ENCODE measurements at regions not wholly inside any gene's neighbourhood (a gene's known extent, or its start where the extent isn't known, plus 50 kb on each side); places are given as distances from the start of the nearest gene placed in this dataset.

DNA sequence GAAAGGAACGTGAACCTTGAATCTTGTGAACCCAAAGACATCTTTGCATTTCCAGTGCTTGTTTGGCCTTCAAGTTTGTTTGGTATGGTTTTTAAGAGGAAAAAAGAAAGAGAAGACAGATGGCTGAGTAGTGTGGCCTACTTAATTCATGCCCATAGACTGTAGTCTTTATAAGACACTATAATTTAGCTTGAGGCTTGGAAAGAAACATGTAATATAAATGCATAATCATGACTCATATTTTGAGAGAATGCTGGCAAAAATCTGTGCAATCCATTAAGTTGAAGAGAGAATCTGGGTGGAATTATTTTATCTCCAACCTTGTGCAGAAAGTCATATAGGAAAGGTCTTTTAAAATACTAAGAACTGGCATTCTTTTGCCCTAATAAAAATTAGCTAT is 179.3 kb downstream of the SIPA1L2 start (continued):
- TF ChIP-seq, protein P1, sequence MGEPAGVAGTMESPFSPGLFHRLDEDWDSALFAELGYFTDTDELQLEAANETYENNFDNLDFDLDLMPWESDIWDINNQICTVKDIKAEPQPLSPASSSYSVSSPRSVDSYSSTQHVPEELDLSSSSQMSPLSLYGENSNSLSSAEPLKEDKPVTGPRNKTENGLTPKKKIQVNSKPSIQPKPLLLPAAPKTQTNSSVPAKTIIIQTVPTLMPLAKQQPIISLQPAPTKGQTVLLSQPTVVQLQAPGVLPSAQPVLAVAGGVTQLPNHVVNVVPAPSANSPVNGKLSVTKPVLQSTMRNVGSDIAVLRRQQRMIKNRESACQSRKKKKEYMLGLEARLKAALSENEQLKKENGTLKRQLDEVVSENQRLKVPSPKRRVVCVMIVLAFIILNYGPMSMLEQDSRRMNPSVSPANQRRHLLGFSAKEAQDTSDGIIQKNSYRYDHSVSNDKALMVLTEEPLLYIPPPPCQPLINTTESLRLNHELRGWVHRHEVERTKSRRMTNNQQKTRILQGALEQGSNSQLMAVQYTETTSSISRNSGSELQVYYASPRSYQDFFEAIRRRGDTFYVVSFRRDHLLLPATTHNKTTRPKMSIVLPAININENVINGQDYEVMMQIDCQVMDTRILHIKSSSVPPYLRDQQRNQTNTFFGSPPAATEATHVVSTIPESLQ (CRISPR knock-in tag; IDR thresholded peaks at IDR 0.05): no peak
- no peak for TF ChIP-seq NFATC4 (CRISPR knock-in tag; IDR thresholded peaks at IDR 0.05)

DNA sequence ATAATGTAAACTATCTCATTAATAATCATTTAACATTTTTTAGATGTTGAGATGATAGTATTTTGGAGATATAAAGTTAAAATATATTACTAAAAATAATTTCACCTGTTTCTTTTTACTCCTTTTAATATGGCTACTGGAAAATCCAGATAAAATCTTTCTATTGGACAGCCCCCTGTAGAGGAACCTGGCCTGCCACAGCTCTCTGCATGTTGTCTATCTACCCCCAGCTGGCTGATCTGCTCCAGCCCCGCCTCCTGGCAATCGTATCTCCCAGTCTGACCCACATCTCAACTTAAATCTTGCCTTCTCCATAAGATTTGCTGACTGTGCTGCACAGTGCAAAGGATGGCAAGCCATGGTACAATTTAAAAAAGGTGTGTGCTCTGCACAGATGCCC is 182.8 kb downstream of the SIPA1L2 start:
- ChIA-PET POLR2A (no interaction called here), CTCF (no interaction called here)
- Mint-ChIP-seq H3K9me3 (no peaks in the 10 kb centered on the region), H3K27me3 (ENCODE audit: low read depth) (no peaks in the 10 kb centered on the region), H3K4me3 (no peak overlapping the region), H3K4me1 (peaks cover 1% of the 10 kb centered on the region; the same call in 1 of the 2 replicates), H3K27ac (no peak overlapping the region), H3K36me3 (no peaks in the 10 kb centered on the region)
- no peak for DNase-seq (ENCODE audit: low spot score)
- TF ChIP-seq NFYB (CRISPR knock-in tag; conservative IDR thresholded peaks at IDR 0.05; ENCODE audit: low read depth) (no peak), OVOL2 (CRISPR knock-in tag; IDR thresholded peaks at IDR 0.05; ENCODE audit: borderline replicate concordance) (no peak), ESRRA (CRISPR knock-in tag; IDR thresholded peaks at IDR 0.05; ENCODE audit: borderline replicate concordance) (no peak), SP1 (CRISPR knock-in tag; conservative IDR thresholded peaks at IDR 0.05) (no peak), CREB1 (CRISPR knock-in tag; IDR thresholded peaks at IDR 0.05) (no peak), ZNF121 (CRISPR knock-in tag; IDR thresholded peaks at IDR 0.05) (no peak), FOXK1 (CRISPR knock-in tag; IDR thresholded peaks at IDR 0.05) (no peak), ATF1 (CRISPR knock-in tag; IDR thresholded peaks at IDR 0.05) (no peak), FOXJ3 (CRISPR knock-in tag; IDR thresholded peaks at IDR 0.05; ENCODE audit: borderline replicate concordance) (no peak), ZNF219 (CRISPR knock-in tag; IDR thresholded peaks at IDR 0.05; ENCODE audit: borderline replicate concordance) (no peak), FOXP1 (CRISPR knock-in tag; IDR thresholded peaks at IDR 0.05; ENCODE audit: borderline replicate concordance) (no peak), JAZF1 (CRISPR knock-in tag; IDR thresholded peaks at IDR 0.05) (no peak), TEAD1 (CRISPR knock-in tag; IDR thresholded peaks at IDR 0.05) (no peak), CREM (CRISPR knock-in tag; IDR thresholded peaks at IDR 0.05) (no peak)
- TF ChIP-seq, protein P2, sequence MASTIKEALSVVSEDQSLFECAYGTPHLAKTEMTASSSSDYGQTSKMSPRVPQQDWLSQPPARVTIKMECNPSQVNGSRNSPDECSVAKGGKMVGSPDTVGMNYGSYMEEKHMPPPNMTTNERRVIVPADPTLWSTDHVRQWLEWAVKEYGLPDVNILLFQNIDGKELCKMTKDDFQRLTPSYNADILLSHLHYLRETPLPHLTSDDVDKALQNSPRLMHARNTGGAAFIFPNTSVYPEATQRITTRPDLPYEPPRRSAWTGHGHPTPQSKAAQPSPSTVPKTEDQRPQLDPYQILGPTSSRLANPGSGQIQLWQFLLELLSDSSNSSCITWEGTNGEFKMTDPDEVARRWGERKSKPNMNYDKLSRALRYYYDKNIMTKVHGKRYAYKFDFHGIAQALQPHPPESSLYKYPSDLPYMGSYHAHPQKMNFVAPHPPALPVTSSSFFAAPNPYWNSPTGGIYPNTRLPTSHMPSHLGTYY (CRISPR knock-in tag; IDR thresholded peaks at IDR 0.05): no peak
- TF ChIP-seq, protein P3, sequence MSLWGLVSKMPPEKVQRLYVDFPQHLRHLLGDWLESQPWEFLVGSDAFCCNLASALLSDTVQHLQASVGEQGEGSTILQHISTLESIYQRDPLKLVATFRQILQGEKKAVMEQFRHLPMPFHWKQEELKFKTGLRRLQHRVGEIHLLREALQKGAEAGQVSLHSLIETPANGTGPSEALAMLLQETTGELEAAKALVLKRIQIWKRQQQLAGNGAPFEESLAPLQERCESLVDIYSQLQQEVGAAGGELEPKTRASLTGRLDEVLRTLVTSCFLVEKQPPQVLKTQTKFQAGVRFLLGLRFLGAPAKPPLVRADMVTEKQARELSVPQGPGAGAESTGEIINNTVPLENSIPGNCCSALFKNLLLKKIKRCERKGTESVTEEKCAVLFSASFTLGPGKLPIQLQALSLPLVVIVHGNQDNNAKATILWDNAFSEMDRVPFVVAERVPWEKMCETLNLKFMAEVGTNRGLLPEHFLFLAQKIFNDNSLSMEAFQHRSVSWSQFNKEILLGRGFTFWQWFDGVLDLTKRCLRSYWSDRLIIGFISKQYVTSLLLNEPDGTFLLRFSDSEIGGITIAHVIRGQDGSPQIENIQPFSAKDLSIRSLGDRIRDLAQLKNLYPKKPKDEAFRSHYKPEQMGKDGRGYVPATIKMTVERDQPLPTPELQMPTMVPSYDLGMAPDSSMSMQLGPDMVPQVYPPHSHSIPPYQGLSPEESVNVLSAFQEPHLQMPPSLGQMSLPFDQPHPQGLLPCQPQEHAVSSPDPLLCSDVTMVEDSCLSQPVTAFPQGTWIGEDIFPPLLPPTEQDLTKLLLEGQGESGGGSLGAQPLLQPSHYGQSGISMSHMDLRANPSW (CRISPR knock-in tag; conservative IDR thresholded peaks at IDR 0.05; ENCODE audit: low read depth): no peak
- TF ChIP-seq, protein P4, sequence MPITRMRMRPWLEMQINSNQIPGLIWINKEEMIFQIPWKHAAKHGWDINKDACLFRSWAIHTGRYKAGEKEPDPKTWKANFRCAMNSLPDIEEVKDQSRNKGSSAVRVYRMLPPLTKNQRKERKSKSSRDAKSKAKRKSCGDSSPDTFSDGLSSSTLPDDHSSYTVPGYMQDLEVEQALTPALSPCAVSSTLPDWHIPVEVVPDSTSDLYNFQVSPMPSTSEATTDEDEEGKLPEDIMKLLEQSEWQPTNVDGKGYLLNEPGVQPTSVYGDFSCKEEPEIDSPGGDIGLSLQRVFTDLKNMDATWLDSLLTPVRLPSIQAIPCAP (CRISPR knock-in tag; IDR thresholded peaks at IDR 0.05): no peak
- TF ChIP-seq, protein P5, sequence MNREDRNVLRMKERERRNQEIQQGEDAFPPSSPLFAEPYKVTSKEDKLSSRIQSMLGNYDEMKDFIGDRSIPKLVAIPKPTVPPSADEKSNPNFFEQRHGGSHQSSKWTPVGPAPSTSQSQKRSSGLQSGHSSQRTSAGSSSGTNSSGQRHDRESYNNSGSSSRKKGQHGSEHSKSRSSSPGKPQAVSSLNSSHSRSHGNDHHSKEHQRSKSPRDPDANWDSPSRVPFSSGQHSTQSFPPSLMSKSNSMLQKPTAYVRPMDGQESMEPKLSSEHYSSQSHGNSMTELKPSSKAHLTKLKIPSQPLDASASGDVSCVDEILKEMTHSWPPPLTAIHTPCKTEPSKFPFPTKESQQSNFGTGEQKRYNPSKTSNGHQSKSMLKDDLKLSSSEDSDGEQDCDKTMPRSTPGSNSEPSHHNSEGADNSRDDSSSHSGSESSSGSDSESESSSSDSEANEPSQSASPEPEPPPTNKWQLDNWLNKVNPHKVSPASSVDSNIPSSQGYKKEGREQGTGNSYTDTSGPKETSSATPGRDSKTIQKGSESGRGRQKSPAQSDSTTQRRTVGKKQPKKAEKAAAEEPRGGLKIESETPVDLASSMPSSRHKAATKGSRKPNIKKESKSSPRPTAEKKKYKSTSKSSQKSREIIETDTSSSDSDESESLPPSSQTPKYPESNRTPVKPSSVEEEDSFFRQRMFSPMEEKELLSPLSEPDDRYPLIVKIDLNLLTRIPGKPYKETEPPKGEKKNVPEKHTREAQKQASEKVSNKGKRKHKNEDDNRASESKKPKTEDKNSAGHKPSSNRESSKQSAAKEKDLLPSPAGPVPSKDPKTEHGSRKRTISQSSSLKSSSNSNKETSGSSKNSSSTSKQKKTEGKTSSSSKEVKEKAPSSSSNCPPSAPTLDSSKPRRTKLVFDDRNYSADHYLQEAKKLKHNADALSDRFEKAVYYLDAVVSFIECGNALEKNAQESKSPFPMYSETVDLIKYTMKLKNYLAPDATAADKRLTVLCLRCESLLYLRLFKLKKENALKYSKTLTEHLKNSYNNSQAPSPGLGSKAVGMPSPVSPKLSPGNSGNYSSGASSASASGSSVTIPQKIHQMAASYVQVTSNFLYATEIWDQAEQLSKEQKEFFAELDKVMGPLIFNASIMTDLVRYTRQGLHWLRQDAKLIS (CRISPR knock-in tag; IDR thresholded peaks at IDR 0.05; ENCODE audit: borderline replicate concordance): no peak
- TF ChIP-seq, protein P6, sequence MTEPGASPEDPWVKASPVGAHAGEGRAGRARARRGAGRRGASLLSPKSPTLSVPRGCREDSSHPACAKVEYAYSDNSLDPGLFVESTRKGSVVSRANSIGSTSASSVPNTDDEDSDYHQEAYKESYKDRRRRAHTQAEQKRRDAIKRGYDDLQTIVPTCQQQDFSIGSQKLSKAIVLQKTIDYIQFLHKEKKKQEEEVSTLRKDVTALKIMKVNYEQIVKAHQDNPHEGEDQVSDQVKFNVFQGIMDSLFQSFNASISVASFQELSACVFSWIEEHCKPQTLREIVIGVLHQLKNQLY (CRISPR knock-in tag; IDR thresholded peaks at IDR 0.05): no peak
- TF ChIP-seq, protein P7, sequence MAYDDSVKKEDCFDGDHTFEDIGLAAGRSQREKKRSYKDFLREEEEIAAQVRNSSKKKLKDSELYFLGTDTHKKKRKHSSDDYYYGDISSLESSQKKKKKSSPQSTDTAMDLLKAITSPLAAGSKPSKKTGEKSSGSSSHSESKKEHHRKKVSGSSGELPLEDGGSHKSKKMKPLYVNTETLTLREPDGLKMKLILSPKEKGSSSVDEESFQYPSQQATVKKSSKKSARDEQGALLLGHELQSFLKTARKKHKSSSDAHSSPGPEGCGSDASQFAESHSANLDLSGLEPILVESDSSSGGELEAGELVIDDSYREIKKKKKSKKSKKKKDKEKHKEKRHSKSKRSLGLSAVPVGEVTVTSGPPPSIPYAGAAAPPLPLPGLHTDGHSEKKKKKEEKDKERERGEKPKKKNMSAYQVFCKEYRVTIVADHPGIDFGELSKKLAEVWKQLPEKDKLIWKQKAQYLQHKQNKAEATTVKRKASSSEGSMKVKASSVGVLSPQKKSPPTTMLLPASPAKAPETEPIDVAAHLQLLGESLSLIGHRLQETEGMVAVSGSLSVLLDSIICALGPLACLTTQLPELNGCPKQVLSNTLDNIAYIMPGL (CRISPR knock-in tag; IDR thresholded peaks at IDR 0.05): no peak
- ATAC-seq: no peak
